ENCODE measurements at regions not wholly inside any gene's neighbourhood (a gene's known extent, or its start where the extent isn't known, plus 50 kb on each side); places are given as distances from the start of the nearest gene placed in this dataset.

DNA sequence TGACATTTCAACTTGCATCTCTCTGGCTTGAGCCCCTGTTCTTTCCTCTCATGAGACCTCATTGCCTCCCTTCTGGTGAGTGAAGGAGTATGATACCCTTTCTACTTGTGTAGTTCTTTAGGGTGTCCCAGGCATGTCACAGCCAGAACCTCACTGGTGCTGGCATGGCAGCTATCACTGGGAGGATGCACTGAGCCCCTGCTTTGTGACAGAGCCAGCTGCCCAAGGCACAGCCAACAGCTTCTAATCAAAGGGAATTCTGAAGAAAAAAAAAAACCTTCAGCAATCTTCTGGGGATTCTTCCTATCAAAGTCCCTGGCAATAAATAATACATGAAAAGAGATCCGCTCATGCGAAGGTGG, 652.6 kb upstream of the KLF4 start:
- DNase-seq (ENCODE audit: low read depth in 4 of 4, low spot score in 3 of 4) = no peak

DNA sequence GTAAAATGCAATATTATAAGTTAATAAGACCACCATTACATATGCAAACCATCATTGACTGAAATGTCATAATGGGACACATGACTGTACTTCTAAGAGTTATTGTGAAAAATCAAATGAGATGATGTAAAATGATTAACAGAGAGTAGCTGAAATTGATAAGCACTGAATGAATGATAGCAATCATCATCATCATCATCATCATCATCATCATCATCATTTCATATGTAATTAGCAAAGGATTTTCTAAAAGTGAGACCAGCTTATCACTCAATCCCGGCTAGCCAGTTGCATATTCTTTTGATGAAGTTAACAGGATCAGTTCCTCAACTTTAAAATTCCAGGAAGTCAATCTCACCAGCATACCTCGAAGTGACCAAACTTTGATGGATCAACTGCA, 650.3 kb upstream of the KLF4 start:
- DNase-seq (ENCODE audit: low read depth in 4 of 4, low spot score in 3 of 4) = no peak

- DNase-seq (ENCODE audit: low read depth in 4 of 4, low spot score in 3 of 4) = peak in 1 of 4 donors; percentile 7
These were observed 648.9 kb upstream of the KLF4 start for GRCh38 chr9:108138516-108138915.

DNA sequence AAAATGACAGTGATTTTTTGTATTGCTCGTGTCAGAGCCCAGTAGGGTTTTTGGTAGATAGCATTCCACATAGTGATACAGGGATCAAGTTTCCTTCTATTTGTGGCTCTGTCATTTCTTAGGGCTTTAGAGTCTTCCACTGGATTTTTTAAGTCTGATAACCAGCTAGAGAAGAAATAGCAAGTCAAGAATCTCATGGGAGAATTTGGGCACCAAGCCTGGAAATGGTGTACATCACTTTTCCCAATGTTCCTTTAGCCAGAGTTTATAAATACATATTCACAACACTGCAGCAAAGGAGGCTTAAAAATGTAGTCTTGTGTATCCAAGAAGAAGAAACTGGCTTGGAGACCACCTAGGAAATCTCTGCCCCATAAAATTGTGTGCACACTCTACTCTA, 647.1 kb upstream of the KLF4 start:
- DNase-seq (ENCODE audit: low read depth in 4 of 4, low spot score in 3 of 4) = no peak

DNA sequence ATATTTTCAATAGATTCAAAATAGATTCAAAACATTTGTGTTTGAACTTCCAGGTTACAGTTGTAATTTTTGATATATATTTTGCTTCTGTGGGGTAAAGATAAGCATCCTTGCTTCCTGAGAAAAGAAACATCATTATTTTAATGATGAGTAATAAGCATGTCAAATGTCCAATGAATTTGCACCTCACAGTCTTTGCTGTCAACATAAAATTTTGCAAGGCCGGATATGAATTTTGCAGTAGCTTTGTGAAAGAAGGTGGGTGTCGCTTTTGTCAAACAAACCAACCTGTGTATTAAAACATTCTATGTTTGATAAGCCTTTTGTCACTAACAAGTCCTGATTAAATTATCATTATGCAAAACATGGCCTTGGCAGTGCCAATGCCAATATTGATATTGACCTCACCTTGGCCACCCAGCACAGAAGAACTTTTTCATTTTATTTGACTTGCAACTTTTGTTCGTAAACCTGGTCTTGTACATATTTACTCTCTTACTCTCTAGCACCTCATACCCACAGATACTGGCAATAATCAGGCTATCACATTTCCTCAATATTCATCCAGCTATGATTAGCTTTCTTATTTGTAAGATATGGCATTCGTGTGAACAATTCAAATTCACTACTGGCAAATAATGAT, 645.0 kb upstream of the KLF4 start:
- DNase-seq (ENCODE audit: low read depth in 4 of 4, low spot score in 3 of 4) = no peak

- no peak for DNase-seq (ENCODE audit: low read depth in 4 of 4, low spot score in 3 of 4)
These were observed 644.1 kb upstream of the KLF4 start for GRCh38 chr9:108133680-108134079.

DNA sequence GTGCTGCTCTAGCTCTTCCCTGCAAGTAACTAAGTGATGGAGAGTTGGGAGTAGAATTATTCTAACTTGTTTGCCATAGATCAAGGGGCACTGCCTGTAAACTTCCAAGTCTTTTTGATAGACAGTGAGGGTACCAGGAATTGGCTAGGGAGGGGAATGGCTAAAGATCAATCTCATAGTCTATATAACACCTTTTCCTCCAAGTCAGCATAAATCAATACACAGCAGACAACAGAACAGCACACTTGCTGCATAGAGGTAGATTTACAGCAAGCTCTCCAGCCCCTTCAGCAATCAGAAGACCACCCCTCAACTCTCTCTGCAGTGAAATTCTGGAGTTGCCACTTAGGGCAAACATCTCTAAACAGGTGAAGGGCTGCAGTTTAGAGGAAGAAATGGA, 643.5 kb upstream of the KLF4 start:
- DNase-seq (ENCODE audit: low read depth in 4 of 4, low spot score in 3 of 4) = no peak

DNA sequence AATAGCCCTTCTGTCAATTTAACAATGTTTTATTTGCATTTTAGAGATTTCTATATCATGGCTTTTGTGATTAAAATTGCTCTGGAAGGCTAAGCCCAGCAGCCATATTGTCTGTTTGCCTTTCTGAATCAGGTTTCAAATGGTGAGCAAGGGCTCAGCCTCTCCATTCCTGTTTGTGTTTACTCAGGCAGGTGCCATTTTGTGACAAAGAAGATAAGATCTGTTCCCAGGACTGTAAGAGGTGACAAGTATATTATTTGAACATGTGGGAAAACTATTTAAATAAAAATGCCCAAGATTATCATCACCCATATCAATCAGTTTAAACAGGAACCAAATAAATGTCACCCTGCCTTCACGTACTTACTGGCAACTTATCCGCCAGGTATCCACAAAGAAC, 641.3 kb upstream of the KLF4 start:
- DNase-seq (ENCODE audit: low read depth in 4 of 4, low spot score in 3 of 4) = no peak

DNA sequence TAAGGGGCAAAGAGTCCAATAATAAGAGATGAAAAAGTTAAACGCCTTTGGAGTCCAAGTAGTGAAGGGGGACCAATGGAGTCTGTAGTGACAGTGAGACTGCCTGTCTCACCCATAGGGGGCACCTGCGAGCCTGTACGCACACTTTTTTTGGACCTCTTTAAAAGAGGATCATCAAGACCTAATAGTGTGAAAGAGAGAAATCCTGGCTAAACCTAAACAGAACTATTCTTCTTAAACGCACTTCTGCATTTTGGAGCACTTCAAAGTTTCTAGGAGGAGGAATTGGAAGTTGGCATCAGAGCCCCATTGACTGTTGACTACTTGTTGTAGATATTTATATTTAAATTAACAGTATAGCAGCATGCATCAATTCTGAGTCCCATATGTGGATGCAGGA, 636.1 kb upstream of the KLF4 start:
- no peak for DNase-seq (ENCODE audit: low read depth in 4 of 4, low spot score in 3 of 4)

DNA sequence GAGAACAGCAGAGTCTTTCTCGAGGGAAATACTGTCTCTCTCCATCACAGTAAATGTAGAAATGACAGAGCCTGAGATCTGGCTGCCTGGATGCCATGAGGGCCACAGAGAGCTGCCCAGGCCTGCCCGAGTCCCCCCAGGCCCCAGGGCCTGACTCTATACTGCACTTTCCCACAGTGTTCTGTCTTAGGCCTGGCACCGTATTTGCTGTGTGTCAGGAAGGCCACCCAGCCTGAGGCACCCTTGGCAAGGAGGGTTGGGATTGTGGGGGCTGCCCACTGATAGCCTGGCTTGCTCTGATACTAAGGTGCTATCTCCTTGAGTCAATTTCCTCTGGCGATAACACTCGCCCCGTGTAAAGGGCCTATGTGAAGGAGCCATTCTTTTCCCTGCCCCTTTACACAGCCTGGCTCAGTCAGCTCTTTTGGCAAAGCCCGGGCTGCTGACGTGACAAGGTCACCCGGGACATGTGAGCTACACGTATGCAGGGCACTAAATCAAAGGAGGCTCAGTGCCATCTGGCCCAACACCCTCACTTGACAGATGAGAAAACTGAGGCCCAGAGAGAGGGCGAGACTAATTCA, 630.1 kb upstream of the KLF4 start:
- DNase-seq (ENCODE audit: low read depth in 4 of 4, low spot score in 3 of 4) = no peak

DNA sequence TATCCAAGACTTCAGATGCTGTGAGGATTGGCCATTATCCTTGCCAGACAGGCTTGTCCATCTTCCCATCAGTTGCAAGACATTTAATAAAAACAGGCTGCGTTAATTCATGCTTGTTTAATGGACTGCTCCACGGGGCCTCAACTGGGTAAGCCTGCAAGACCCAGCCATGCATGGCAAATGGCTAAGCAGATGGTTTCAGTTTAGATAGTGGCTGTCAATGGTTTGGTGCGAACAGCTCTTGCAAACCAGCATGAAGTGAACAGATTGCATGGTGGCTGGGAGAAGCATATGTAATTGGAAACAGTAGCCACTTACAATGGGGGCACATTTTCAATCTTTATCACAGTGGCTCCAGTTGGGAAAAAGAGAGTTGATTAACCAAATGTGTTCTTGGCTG, 628.2 kb upstream of the KLF4 start:
- DNase-seq (ENCODE audit: low read depth in 4 of 4, low spot score in 3 of 4) = no peak

- no peak for DNase-seq (ENCODE audit: low read depth in 4 of 4, low spot score in 3 of 4)
These were observed 627.7 kb upstream of the KLF4 start for GRCh38 chr9:108117306-108117705.

DNA sequence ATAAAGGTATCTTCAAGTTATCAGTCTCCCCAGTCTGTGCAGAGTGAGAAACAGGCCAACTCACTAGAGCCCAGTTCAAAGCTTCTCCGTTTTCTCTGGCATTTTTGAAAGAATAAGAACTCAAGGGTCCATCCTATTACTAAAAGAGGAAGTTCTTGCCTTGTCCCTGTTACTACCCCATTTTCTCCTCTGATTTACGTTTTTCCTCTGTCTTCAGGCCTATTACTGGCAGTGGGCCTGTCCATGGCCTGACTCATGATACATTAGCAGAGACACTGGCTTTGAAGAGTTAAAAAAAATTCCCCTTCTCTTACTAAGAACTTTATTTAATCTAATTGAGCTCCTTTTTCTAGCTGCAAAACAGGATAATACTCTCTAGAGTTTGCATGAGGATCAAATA, 624.0 kb upstream of the KLF4 start:
- DNase-seq (ENCODE audit: low read depth in 4 of 4, low spot score in 3 of 4) = no peak

DNA sequence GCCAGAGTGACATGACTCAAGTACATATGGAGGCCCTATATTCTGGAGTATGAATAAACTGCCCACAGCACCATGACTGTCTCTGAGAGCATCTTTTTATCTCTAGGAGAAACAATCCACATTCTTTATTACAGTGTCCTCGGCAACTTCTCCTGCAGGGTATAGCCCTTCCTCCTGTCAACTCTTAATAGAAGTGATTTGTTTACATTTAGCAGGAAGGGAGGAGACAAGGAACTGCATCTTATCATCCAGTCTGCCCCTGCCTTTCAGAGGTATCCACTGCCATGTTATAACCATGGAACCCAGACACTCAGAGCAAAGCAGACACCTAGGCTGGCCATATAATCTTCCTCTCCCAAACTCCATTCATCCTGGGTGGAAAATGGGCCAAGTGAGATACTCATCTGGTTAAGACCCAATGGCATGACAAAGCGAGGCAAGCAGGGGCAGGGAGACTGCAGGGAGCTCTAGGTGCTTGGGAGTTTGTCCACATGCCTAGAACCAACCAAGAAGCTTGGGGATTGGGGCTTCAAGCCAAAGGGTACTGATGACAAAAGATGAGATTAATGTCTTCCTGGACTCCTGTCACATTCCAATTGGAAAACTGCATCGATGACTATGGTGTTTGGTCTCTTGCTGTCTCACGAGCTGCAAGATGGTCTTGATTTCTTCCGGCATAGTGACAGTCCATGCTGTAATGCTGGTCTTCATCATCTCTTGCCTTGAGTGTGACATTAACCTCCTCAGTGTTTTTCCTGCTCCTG, 620.5 kb upstream of the KLF4 start:
- DNase-seq (ENCODE audit: low read depth in 4 of 4, low spot score in 3 of 4) = no peak

- no peak for DNase-seq (ENCODE audit: low read depth in 4 of 4, low spot score in 3 of 4)
These were observed 619.4 kb upstream of the KLF4 start for GRCh38 chr9:108108852-108109448.

GRCh38 chr9:108108280-108108851, 618.8 kb upstream of the KLF4 start:
- DNase-seq (ENCODE audit: low read depth in 4 of 4, low spot score in 3 of 4) = no peak

DNA sequence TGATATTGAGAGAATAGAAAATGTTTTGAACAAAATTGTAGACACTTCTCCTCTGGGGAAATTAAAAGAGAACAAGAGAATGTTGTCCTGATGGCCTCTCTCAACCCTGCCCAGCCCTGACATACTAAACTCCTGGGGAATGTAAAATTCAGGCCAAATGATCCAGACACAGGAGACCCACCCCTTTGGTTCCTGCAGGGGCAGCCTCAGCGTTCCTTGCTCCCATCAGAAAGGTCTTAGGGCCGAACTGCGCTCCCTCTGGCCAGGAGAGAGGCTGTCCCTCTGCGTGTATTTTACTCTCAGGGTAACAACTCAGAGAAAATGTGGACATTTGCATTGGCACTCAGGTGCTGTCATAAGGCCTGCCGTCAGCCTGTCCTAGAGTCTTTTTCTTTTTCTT, 616.3 kb upstream of the KLF4 start:
- DNase-seq (ENCODE audit: low read depth in 4 of 4, low spot score in 3 of 4) = no peak

- no peak for DNase-seq (ENCODE audit: low read depth in 4 of 4, low spot score in 3 of 4)
These were observed 615.4 kb upstream of the KLF4 start for GRCh38 chr9:108104991-108105390.

DNA sequence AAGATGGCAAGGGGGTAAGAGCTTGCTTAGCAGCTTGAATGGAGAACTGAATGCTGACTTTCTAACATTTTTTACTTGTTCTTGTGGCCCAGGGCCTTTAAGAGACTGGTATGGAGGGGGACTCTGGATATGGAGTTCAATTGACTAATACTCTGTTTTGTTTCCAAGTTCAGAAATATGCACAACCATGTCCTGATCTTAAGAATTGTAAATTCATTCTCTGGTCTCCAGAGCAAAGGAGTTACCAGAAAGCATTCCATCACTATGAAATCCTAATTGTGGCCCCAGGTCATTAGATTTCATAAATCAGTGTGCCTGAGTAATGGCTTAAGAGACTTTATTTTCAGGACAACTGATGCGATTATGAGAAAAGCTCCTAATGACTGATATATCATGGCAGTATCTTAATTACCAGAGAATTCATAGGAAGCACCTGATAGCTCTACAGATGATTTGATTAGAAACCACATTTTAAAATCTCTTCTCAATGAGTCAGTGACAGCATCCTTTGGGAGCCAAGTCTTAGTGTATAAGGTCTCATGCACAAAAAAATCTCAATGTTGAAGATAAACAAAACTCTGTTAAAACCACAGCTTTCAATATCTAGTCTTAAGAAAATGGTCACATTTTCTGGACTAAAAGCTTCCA, 613.6 kb upstream of the KLF4 start:
- DNase-seq (ENCODE audit: low read depth in 4 of 4, low spot score in 3 of 4) = no peak

- no peak for DNase-seq (ENCODE audit: low read depth in 4 of 4, low spot score in 3 of 4)
These were observed 611.8 kb upstream of the KLF4 start for GRCh38 chr9:108101410-108101809.

GRCh38 chr9:108100571-108100970, 611.0 kb upstream of the KLF4 start:
- no peak for DNase-seq (ENCODE audit: low read depth in 4 of 4, low spot score in 3 of 4)

All from left renal pelvis (tissue), 4 donors.